Neural cell (in vitro differentiated cells): ENCODE measurements at regions not wholly inside any gene's neighbourhood (a gene's known extent, or its start where the extent isn't known, plus 50 kb on each side); places are given as distances from the start of the nearest gene placed in this dataset.
"Not testable (repeated sequence)": the region's sequence is repeated elsewhere in the genome, so short reads cannot be mapped to it uniquely, and the experiment has no call there.

ENCODE experiments used
- H2AFZ ChIP-seq: fragments of 200-600, 300-800 bp; sonication (generic), shearing (Covaris generic); 2 replicates; pipeline ENCODE4 v1.6.0; 2014; ENCODE audit warnings: low read depth, mild to moderate bottlenecking, antibody characterized with exemption, low read length, moderate library complexity
- H3F3A ChIP-seq: fragments of 200-600 bp; shearing (Covaris generic); 2 replicates; pipeline ENCODE4 v1.6.1; 2016; ENCODE audit warnings: mild to moderate bottlenecking, moderate library complexity, mixed read lengths, antibody characterized with exemption, low read length; ENCODE audit not compliant: insufficient read depth, poor library complexity, severe bottlenecking
- H3K27ac ChIP-seq: fragments of 200-600, 300-800 bp; sonication (generic), shearing (Covaris generic); 2 replicates; pipeline ENCODE4 v1.5.1; 2014; ENCODE audit warnings: mild to moderate bottlenecking, low read length, moderate library complexity
- H3K27me3 ChIP-seq: fragments of 300-800, 200-600 bp; sonication (generic), shearing (Covaris generic); 2 replicates; pipeline ENCODE4 v1.6.0; 2014; ENCODE audit warnings: mild to moderate bottlenecking, low read depth, low read length, moderate library complexity; ENCODE audit not compliant: insufficient read depth
- H3K36me3 ChIP-seq: fragments of 300-800, 200-600 bp; sonication (generic), shearing (Covaris generic); 2 replicates; pipeline ENCODE4 v1.5.1; 2014; ENCODE audit warnings: mild to moderate bottlenecking, antibody characterized with exemption, low read length, moderate library complexity; ENCODE audit not compliant: insufficient read depth
- H3K4me2 ChIP-seq: fragments of 300-800, 200-600 bp; sonication (generic), shearing (Covaris generic); 2 replicates; pipeline ENCODE4 v1.6.0; 2014; ENCODE audit warnings: mild to moderate bottlenecking, low read length
- H3K4me3 ChIP-seq: fragments of 300-800, 200-600 bp; sonication (generic), shearing (Covaris generic); 2 replicates; pipeline ENCODE4 v1.5.1; 2014; ENCODE audit warnings: mild to moderate bottlenecking, low read length, moderate library complexity
- H3K79me2 ChIP-seq: fragments of 200-600 bp; shearing (Covaris generic); replicated peaks from 2 replicates; pipeline ENCODE4 v1.6.0; 2014; ENCODE audit warnings: mild to moderate bottlenecking, low read length, moderate library complexity; ENCODE audit not compliant: insufficient read depth
- H3K9ac ChIP-seq: fragments of 300-800, 200-600 bp; sonication (generic), shearing (Covaris generic); 2 replicates; pipeline ENCODE4 v1.6.1; 2016; ENCODE audit warnings: mild to moderate bottlenecking, low read length, mixed read lengths
- H3K9me2 ChIP-seq: fragments of 200-600 bp; shearing (Covaris generic); 2 replicates; pipeline ENCODE4 v1.6.1; 2016; ENCODE audit warnings: mild to moderate bottlenecking, low read length, mixed read lengths; ENCODE audit not compliant: insufficient read depth
- H3K9me3 ChIP-seq: fragments of 200-600, 300-800 bp; sonication (generic), shearing (Covaris generic); 2 replicates; pipeline ENCODE4 v1.6.1; 2016; ENCODE audit warnings: mild to moderate bottlenecking, mixed run types, low read length, moderate library complexity, mixed read lengths
- H4K20me1 ChIP-seq: fragments of 200-600 bp; shearing (Covaris generic); 2 replicates; pipeline ENCODE4 v1.6.1; 2016; ENCODE audit warnings: mild to moderate bottlenecking, mixed run types; ENCODE audit not compliant: insufficient read depth
- EP300 ChIP-seq: fragments of 450-650 bp; conservative IDR thresholded peaks from 2 replicates; pipeline ENCODE4 v1.6.1; 2014; ENCODE audit warnings: antibody characterized with exemption, mild to moderate bottlenecking, moderate library complexity; ENCODE audit not compliant: poor library complexity, severe bottlenecking
- EZH2 ChIP-seq: fragments of 200-600, 300-800 bp; shearing (Covaris generic), sonication (generic); IDR thresholded peaks from 2 replicates; pipeline ENCODE4 v1.6.1; 2014; ENCODE audit warnings: antibody characterized with exemption, low read length, borderline replicate concordance, mild to moderate bottlenecking; ENCODE audit not compliant: insufficient read depth, poor library complexity, severe bottlenecking
- MXI1 ChIP-seq: fragments of 450-650 bp; conservative IDR thresholded peaks from 2 replicates; pipeline ENCODE4 v1.6.1; 2014; ENCODE audit warnings: antibody characterized with exemption, mild to moderate bottlenecking; ENCODE audit not compliant: poor library complexity, severe bottlenecking
- POLR2AphosphoS5 ChIP-seq: IDR thresholded peaks from 2 replicates; pipeline ENCODE4 v1.6.1; 2012
- RAD21 ChIP-seq: fragments of 450-650 bp; conservative IDR thresholded peaks from 2 replicates; pipeline ENCODE4 v1.6.1; 2014; ENCODE audit warnings: antibody characterized with exemption, mild to moderate bottlenecking, moderate library complexity
- REST ChIP-seq: IDR thresholded peaks from 2 replicates; pipeline ENCODE4 v1.6.1; 2012; ENCODE audit warnings: borderline replicate concordance
- SMC3 ChIP-seq: fragments of 450-650 bp; conservative IDR thresholded peaks from 2 replicates; pipeline ENCODE4 v1.6.1; 2014; ENCODE audit warnings: antibody characterized with exemption, mild to moderate bottlenecking, moderate library complexity; ENCODE audit not compliant: poor library complexity
- TAF1 ChIP-seq: IDR thresholded peaks from 2 replicates; pipeline ENCODE4 v1.6.1; 2012; ENCODE audit warnings: low read depth
- TF ChIP-seq, protein P1 (sequence below): fragments of 450-650 bp; IDR thresholded peaks from 2 replicates; pipeline ENCODE4 v1.5.1; 2014; ENCODE audit warnings: antibody characterized with exemption, mild to moderate bottlenecking, moderate library complexity; ENCODE audit not compliant: poor library complexity, severe bottlenecking

- no peak overlapping the region for H3K27ac ChIP-seq
- H4K20me1 ChIP-seq = no peaks in the 10 kb centered on the region
- no peak overlapping the region for H3K4me2 ChIP-seq
- H3K9me3 ChIP-seq = no peaks in the 10 kb centered on the region
- H3K9me2 ChIP-seq = no peaks in the 10 kb centered on the region
- H3K36me3 ChIP-seq = no peaks in the 10 kb centered on the region
- TF ChIP-seq MXI1 (no peak), POLR2AphosphoS5 (no peak), REST (no peak), SMC3 (no peak), EP300 (no peak), TAF1 (no peak), RAD21 (no peak), EZH2 (no peak)
- TF ChIP-seq, protein P1, sequence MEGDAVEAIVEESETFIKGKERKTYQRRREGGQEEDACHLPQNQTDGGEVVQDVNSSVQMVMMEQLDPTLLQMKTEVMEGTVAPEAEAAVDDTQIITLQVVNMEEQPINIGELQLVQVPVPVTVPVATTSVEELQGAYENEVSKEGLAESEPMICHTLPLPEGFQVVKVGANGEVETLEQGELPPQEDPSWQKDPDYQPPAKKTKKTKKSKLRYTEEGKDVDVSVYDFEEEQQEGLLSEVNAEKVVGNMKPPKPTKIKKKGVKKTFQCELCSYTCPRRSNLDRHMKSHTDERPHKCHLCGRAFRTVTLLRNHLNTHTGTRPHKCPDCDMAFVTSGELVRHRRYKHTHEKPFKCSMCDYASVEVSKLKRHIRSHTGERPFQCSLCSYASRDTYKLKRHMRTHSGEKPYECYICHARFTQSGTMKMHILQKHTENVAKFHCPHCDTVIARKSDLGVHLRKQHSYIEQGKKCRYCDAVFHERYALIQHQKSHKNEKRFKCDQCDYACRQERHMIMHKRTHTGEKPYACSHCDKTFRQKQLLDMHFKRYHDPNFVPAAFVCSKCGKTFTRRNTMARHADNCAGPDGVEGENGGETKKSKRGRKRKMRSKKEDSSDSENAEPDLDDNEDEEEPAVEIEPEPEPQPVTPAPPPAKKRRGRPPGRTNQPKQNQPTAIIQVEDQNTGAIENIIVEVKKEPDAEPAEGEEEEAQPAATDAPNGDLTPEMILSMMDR = no peak
- no peak overlapping the region for H3K4me3 ChIP-seq
- no peak overlapping the region for H3K9ac ChIP-seq
- no peak overlapping the region for H2AFZ ChIP-seq
- H3K79me2 ChIP-seq = no peaks in the 10 kb centered on the region
- no peaks in the 10 kb centered on the region for H3F3A ChIP-seq
- no peaks in the 10 kb centered on the region for H3K27me3 ChIP-seq
These were observed 103.0 kb downstream of the ANXA5 start for GRCh38 chr4:121593760-121594159.

DNA sequence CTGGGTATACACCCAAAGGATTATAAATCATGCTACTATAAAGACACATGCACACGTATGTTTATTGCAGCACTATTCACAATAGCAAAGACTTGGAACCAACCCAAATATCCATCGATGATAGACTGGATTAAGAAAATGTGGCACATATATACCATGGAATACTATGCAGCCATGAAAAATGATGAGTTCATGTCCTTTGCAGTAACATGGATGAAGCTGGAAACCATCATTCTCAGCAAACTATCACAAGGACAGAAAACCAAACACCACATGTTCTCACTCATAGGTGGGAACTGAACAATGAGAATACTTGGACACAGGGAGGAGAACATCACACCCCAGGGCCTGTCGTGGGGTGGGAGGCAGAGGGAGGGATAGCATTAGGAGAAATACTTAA, 104.5 kb downstream of the ANXA5 start:
- not testable (repeated sequence) for H3K9me2 ChIP-seq

GRCh38 chr4:121584836-121585235, 111.9 kb downstream of the ANXA5 start:
- no peaks in the 10 kb centered on the region for H3F3A ChIP-seq
- H3K79me2 ChIP-seq = no peaks in the 10 kb centered on the region
- H3K4me3 ChIP-seq = no peak overlapping the region
- H3K9me2 ChIP-seq = no peaks in the 10 kb centered on the region
- no peaks in the 10 kb centered on the region for H3K36me3 ChIP-seq
- no peaks in the 10 kb centered on the region for H4K20me1 ChIP-seq
- H3K9ac ChIP-seq = no peak overlapping the region
- H2AFZ ChIP-seq = no peak overlapping the region
- TF ChIP-seq SMC3 (no peak), EZH2 (no peak), MXI1 (no peak), RAD21 (no peak), REST (no peak), POLR2AphosphoS5 (no peak), EP300 (no peak), TAF1 (no peak)
- TF ChIP-seq, protein P1 = no peak
- H3K27ac ChIP-seq = no peak overlapping the region
- no peaks in the 10 kb centered on the region for H3K9me3 ChIP-seq
- no peak overlapping the region for H3K4me2 ChIP-seq
- no peaks in the 10 kb centered on the region for H3K27me3 ChIP-seq

More for the DNA sequence above, 104.5 kb downstream of the ANXA5 start:
- H3K9ac ChIP-seq, H3F3A ChIP-seq, H3K36me3 ChIP-seq, H3K4me2 ChIP-seq, H3K27ac ChIP-seq, H3K9me3 ChIP-seq, H4K20me1 ChIP-seq, H3K79me2 ChIP-seq, H3K27me3 ChIP-seq, H3K4me3 ChIP-seq, H2AFZ ChIP-seq: not testable (repeated sequence)
